ENCODE measurements at regions not wholly inside any gene's neighbourhood (a gene's known extent, or its start where the extent isn't known, plus 50 kb on each side); places are given as distances from the start of the nearest gene placed in this dataset.

DNA sequence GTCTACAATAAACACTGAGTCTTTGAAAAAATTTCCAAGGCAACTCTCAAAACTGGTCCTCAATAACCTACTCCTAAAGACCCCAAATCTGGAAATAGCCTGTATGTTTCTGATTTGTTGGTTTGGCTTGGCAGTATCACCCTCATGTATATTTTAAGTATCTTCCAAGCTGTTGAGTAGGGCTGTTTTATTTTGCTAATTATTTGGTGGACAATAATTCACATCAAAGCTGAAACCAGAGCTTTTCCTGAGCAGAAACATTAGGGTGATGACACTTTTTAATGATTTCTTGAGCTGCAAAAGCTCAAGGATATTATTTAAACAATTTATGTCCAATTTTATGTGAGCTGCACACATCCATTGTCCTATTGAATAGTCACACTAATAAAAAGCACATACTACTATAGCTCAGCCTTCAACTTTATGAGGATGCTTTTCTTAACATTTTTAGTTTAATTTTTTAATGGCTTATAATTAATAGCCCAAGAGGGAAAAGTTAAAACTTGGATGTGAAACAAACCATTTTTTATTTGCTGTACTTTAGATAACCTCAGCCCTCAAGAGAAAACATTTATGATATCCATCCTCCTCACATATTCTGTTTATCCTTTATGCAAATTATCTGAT, 393.1 kb downstream of the TAF11L14 start:
- Histone ChIP-seq H3K9me3 (ENCODE audit: control insufficient read depth, low read depth, low read length) (no peaks in the 10 kb centered on the region), H3K4me1 (ENCODE audit: control insufficient read depth, extremely low read depth, insufficient read depth, low read length) (no peaks in the 10 kb centered on the region), H3K27ac (ENCODE audit: control insufficient read depth, insufficient read depth, low read length) (no peak overlapping the region), H3K9me1 (ENCODE audit: control insufficient read depth, extremely low read depth, insufficient read depth, low read length) (no peaks in the 10 kb centered on the region), H3K27me3 (ENCODE audit: control insufficient read depth, extremely low read depth, insufficient read depth, low read length) (no peaks in the 10 kb centered on the region), H2AFZ (ENCODE audit: control insufficient read depth, low read length) (no peak overlapping the region), H3K9ac (ENCODE audit: control insufficient read depth, extremely low read depth, insufficient read depth, low read length) (no peak overlapping the region), H3K36me3 (ENCODE audit: control insufficient read depth in 2 of 2, extremely low read depth in 1 of 2, insufficient read depth in 2 of 2, low read length in 2 of 2) (no peaks in the 10 kb centered on the region), H4K20me1 (ENCODE audit: control insufficient read depth, extremely low read depth, insufficient read depth, low read length) (no peaks in the 10 kb centered on the region), H3K4me2 (ENCODE audit: control insufficient read depth, extremely low read depth, insufficient read depth, low read depth, low read length) (no peak overlapping the region), H3K4me3 (ENCODE audit: control insufficient read depth in 2 of 3, extremely low read depth in 1 of 3, insufficient read depth in 2 of 3, low read depth in 1 of 3, low read length in 3 of 3) (no peak overlapping the region), H3K79me2 (ENCODE audit: control insufficient read depth, insufficient read depth, low read length) (no peaks in the 10 kb centered on the region)
- TF ChIP-seq, protein P1, sequence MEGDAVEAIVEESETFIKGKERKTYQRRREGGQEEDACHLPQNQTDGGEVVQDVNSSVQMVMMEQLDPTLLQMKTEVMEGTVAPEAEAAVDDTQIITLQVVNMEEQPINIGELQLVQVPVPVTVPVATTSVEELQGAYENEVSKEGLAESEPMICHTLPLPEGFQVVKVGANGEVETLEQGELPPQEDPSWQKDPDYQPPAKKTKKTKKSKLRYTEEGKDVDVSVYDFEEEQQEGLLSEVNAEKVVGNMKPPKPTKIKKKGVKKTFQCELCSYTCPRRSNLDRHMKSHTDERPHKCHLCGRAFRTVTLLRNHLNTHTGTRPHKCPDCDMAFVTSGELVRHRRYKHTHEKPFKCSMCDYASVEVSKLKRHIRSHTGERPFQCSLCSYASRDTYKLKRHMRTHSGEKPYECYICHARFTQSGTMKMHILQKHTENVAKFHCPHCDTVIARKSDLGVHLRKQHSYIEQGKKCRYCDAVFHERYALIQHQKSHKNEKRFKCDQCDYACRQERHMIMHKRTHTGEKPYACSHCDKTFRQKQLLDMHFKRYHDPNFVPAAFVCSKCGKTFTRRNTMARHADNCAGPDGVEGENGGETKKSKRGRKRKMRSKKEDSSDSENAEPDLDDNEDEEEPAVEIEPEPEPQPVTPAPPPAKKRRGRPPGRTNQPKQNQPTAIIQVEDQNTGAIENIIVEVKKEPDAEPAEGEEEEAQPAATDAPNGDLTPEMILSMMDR (optimal IDR thresholded peaks at IDR 0.05 in 1 of 3, IDR thresholded peaks at IDR 0.05 in 1 of 3, conservative IDR thresholded peaks at IDR 0.05 in 1 of 3; ENCODE audit: extremely low read depth in 1 of 3, insufficient read depth in 2 of 3, low read length in 3 of 3): no peak
- no peak for TF ChIP-seq EZH2 (IDR thresholded peaks at IDR 0.05; ENCODE audit: low read length)
- dilution Hi-C loops (cut with MboI; ENCODE audit: extremely low pct_ligation_motif_present, low sequenced_read_pairs): no loop called here
- DNase-seq (ENCODE audit: low read depth, low spot score) (no peak), FAIRE-seq (no peak)

DNA sequence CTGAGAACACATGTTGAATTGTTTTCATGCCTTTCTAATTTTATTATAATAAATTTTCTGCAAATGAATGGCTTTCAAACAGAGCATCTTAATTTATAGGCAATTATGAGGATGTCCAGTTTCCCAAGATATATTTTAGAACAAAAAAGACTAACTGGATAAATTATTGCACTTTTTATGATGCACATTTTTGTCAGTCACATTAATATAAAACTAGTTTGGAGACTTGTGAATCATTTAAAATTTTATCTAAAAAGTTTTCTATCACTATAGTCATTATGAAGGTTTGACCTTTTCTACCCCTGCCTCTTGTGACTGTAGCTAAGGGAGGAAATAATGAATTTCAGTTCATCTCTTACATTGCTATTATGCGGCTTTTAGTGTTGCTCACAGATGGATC, 393.8 kb downstream of the TAF11L14 start:
- no peaks in the 10 kb centered on the region for H3K27me3 ChIP-seq (ENCODE audit: control insufficient read depth, extremely low read depth, insufficient read depth, low read length)
- no peak overlapping the region for H3K27ac ChIP-seq (ENCODE audit: control insufficient read depth, insufficient read depth, low read length)
- TF ChIP-seq, protein P1 (optimal IDR thresholded peaks at IDR 0.05 in 1 of 3, IDR thresholded peaks at IDR 0.05 in 1 of 3, conservative IDR thresholded peaks at IDR 0.05 in 1 of 3; ENCODE audit: extremely low read depth in 1 of 3, insufficient read depth in 2 of 3, low read length in 3 of 3): no peak
- TF ChIP-seq EZH2 (IDR thresholded peaks at IDR 0.05; ENCODE audit: low read length): no peak
- dilution Hi-C loops (cut with MboI; ENCODE audit: extremely low pct_ligation_motif_present, low sequenced_read_pairs): no loop called here
- H3K4me3 ChIP-seq (ENCODE audit: control insufficient read depth in 2 of 3, extremely low read depth in 1 of 3, insufficient read depth in 2 of 3, low read depth in 1 of 3, low read length in 3 of 3): no peak overlapping the region
- DNase-seq (ENCODE audit: low read depth, low spot score): no peak
- H3K4me2 ChIP-seq (ENCODE audit: control insufficient read depth, extremely low read depth, insufficient read depth, low read depth, low read length): no peak overlapping the region
- H3K9me1 ChIP-seq (ENCODE audit: control insufficient read depth, extremely low read depth, insufficient read depth, low read length): no peaks in the 10 kb centered on the region
- no peak overlapping the region for H2AFZ ChIP-seq (ENCODE audit: control insufficient read depth, low read length)
- H4K20me1 ChIP-seq (ENCODE audit: control insufficient read depth, extremely low read depth, insufficient read depth, low read length): no peaks in the 10 kb centered on the region
- no peaks in the 10 kb centered on the region for H3K4me1 ChIP-seq (ENCODE audit: control insufficient read depth, extremely low read depth, insufficient read depth, low read length)
- H3K9ac ChIP-seq (ENCODE audit: control insufficient read depth, extremely low read depth, insufficient read depth, low read length): no peak overlapping the region
- no peaks in the 10 kb centered on the region for H3K9me3 ChIP-seq (ENCODE audit: control insufficient read depth, low read depth, low read length)
- FAIRE-seq: no peak
- H3K36me3 ChIP-seq (ENCODE audit: control insufficient read depth in 2 of 2, extremely low read depth in 1 of 2, insufficient read depth in 2 of 2, low read length in 2 of 2): no peaks in the 10 kb centered on the region
- H3K79me2 ChIP-seq (ENCODE audit: control insufficient read depth, insufficient read depth, low read length): no peaks in the 10 kb centered on the region
